Osteocyte (in vitro differentiated cells): ENCODE measurements at regions not wholly inside any gene's neighbourhood (a gene's known extent, or its start where the extent isn't known, plus 50 kb on each side); places are given as distances from the start of the nearest gene placed in this dataset.

Source experiments
- DNase-seq: peaks from one replicate; pipeline ENCODE4 v3.0.0; 2021; ENCODE audit warnings: mixed read lengths; ENCODE audit not compliant: unreplicated experiment; ENCODE audit errors: extremely low spot score
- H3K27ac Mint-ChIP-seq: one replicate; pipeline ENCODE4 v1.8.0; 2021; ENCODE audit warnings: mild to moderate bottlenecking, mixed read lengths; ENCODE audit not compliant: unreplicated experiment
- H3K27me3 Mint-ChIP-seq: one replicate; pipeline ENCODE4 v1.8.0; 2021; ENCODE audit warnings: mixed read lengths; ENCODE audit not compliant: unreplicated experiment
- H3K36me3 Mint-ChIP-seq: one replicate; pipeline ENCODE4 v1.8.0; 2021; ENCODE audit warnings: mixed read lengths; ENCODE audit not compliant: unreplicated experiment
- H3K4me1 Mint-ChIP-seq: one replicate; pipeline ENCODE4 v1.8.0; 2021; ENCODE audit warnings: mixed read lengths; ENCODE audit not compliant: unreplicated experiment
- H3K4me3 Mint-ChIP-seq: one replicate; pipeline ENCODE4 v1.8.0; 2021; ENCODE audit warnings: mild to moderate bottlenecking, moderate library complexity, mixed read lengths; ENCODE audit not compliant: unreplicated experiment
- H3K9me3 Mint-ChIP-seq: one replicate; pipeline ENCODE4 v1.8.0; 2021; ENCODE audit warnings: mixed read lengths; ENCODE audit not compliant: unreplicated experiment
- TF ChIP-seq, protein P1 (sequence below): fragments of 200-600 bp; sonication (generic); IDR thresholded peaks from 2 replicates; pipeline ENCODE4 v1.5.0; 2021; ENCODE audit warnings: antibody characterized with exemption, mild to moderate bottlenecking, moderate library complexity

DNA sequence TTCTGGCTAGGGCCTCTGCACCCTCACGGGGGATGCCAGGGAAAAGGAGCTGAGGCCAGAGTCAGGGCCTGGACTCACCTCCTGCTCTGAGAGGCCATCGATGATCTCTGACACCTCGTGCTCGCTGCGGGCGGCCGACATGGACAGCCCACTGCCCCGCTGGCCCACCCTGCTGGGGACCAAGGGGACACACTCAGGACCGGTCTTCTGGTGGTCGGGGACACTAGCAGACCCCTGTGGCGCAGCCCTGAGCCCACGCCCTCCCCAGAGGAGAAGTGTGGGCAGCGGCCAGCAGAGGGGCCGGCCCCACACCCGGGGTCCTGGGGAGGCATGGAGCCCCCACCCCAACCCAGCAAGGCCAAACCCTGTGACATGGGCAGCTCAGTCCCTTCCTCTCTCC is 134.6 kb downstream of the RFLNA start:
- peaks cover 18% of the 10 kb centered on the region for H3K36me3 Mint-ChIP-seq
- no peaks in the 10 kb centered on the region for H3K9me3 Mint-ChIP-seq
- no peak overlapping the region for H3K4me3 Mint-ChIP-seq
- TF ChIP-seq, protein P1, sequence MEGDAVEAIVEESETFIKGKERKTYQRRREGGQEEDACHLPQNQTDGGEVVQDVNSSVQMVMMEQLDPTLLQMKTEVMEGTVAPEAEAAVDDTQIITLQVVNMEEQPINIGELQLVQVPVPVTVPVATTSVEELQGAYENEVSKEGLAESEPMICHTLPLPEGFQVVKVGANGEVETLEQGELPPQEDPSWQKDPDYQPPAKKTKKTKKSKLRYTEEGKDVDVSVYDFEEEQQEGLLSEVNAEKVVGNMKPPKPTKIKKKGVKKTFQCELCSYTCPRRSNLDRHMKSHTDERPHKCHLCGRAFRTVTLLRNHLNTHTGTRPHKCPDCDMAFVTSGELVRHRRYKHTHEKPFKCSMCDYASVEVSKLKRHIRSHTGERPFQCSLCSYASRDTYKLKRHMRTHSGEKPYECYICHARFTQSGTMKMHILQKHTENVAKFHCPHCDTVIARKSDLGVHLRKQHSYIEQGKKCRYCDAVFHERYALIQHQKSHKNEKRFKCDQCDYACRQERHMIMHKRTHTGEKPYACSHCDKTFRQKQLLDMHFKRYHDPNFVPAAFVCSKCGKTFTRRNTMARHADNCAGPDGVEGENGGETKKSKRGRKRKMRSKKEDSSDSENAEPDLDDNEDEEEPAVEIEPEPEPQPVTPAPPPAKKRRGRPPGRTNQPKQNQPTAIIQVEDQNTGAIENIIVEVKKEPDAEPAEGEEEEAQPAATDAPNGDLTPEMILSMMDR, result no peak
- no peak overlapping the region for H3K27ac Mint-ChIP-seq
- H3K27me3 Mint-ChIP-seq, result no peaks in the 10 kb centered on the region
- H3K4me1 Mint-ChIP-seq, result peaks cover 23% of the 10 kb centered on the region
- DNase-seq, result no peak

GRCh38 chr12:124428792-124429281 is 133.9 kb downstream of the RFLNA start:
- H3K27me3 Mint-ChIP-seq, result no peaks in the 10 kb centered on the region
- TF ChIP-seq, protein P1, result no peak
- no peak overlapping the region for H3K4me3 Mint-ChIP-seq
- H3K9me3 Mint-ChIP-seq, result no peaks in the 10 kb centered on the region
- no peak for DNase-seq
- H3K4me1 Mint-ChIP-seq, result peaks cover 30% of the 10 kb centered on the region
- H3K27ac Mint-ChIP-seq, result peak overlapping the region; percentile 57
- peaks cover 18% of the 10 kb centered on the region for H3K36me3 Mint-ChIP-seq

- peaks cover 35% of the 10 kb centered on the region for H3K4me1 Mint-ChIP-seq
- no peak for DNase-seq
- peak overlapping the region; percentile 57 for H3K27ac Mint-ChIP-seq
Measured at GRCh38 chr12:124428136-124428791, 133.4 kb downstream of the RFLNA start.

DNA sequence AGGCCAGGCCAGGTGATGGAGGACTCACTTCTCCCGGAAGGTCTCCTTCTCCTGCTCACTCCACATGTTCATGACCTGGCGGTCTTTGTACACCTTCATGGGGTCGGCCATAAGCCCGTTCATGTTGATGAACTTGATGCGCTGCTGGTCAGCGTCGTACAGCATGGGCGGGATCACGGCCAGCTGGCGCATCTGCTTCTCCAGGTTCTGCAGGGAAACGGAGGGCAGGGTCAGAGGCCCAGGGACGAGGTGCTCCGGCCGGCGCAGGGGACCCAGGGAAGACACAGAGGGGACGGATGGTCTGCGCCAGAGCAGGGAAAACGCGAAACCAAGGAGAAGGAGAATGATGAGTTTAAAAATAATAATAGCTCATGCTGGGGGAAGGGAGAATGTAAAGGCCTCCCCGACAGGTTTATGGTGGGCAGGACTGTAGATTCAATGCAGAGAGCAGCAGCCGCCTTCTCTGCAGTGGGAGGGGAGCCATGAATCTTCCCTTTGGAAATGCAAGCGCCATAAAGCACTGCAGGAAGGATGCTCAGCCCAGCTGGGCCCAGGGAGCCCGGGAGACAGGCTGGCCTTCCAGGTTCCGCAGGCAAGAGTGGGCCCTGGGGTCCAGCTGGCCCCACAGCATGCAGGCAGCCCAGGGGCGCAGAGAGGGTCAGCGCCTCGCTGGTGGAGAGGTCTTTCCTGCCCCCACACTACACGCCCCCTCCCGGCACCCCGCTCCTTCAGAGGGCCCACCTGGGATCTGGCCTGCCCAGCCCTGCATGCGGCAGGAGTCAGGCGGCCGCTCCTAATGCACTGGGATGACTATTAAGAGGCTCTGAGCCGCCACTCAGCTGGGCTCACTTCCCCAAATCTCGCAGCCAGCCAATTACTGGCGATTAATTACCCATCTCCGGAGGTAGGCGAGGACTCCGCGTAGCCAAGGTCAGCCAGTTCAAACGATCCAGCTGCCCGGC is 132.0 kb downstream of the RFLNA start:
- DNase-seq, result no peak
- TF ChIP-seq, protein P1, result no peak
- H3K27ac Mint-ChIP-seq, result no peak overlapping the region
- H3K9me3 Mint-ChIP-seq, result no peaks in the 10 kb centered on the region
- no peak overlapping the region for H3K4me3 Mint-ChIP-seq
- H3K36me3 Mint-ChIP-seq, result peaks cover 18% of the 10 kb centered on the region
- H3K27me3 Mint-ChIP-seq, result no peaks in the 10 kb centered on the region
- H3K4me1 Mint-ChIP-seq, result peaks cover 40% of the 10 kb centered on the region

More at GRCh38 chr12:124428136-124428791, 133.4 kb downstream of the RFLNA start:
- H3K4me3 Mint-ChIP-seq, result no peak overlapping the region
- TF ChIP-seq, protein P1, result no peak
- no peaks in the 10 kb centered on the region for H3K27me3 Mint-ChIP-seq
- H3K36me3 Mint-ChIP-seq, result peaks cover 18% of the 10 kb centered on the region
- no peaks in the 10 kb centered on the region for H3K9me3 Mint-ChIP-seq

- Mint-ChIP-seq H3K4me1 (peaks cover 49% of the 10 kb centered on the region), H3K27ac (no peak overlapping the region), H3K27me3 (no peaks in the 10 kb centered on the region), H3K9me3 (no peaks in the 10 kb centered on the region), H3K4me3 (no peak overlapping the region), H3K36me3 (peaks cover 23% of the 10 kb centered on the region)
- no peak for DNase-seq
- TF ChIP-seq, protein P1, result no peak
Measured at GRCh38 chr12:124425667-124426066, 130.8 kb downstream of the RFLNA start.
